GM19099 (cell line): ENCODE measurements at regions not wholly inside any gene's neighbourhood (a gene's known extent, or its start where the extent isn't known, plus 50 kb on each side); places are given as distances from the start of the nearest gene placed in this dataset.

Source experiments
- POLR2A ChIP-seq: IDR thresholded peaks from 3 replicates; pipeline ENCODE4 v1.6.1; 2011; ENCODE audit warnings: low read depth; ENCODE audit not compliant: insufficient read length; ENCODE audit errors: extremely low read depth

DNA sequence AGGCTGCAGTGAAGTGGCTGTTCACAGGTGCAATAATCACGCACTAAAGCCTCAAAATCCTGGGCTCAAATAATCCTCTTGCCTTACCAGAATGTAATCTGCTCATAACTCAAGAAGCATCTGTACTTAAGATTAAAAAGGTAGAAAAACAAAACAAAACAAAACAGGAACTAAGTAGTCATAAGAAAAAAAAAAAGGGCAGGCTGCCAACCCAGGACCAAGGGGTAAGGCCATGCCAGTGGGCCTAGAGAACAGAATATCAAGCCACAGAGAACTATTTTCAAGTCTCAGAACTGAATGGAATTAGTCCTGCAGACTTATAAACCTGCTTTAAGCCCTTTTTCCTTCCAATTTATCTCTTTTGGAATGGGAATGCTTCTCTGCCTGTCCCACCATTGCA lies 64.8 kb upstream of the TBC1D3K start:
- no peak for TF ChIP-seq POLR2A

GRCh38 chr17:37856245-37856644 lies 68.0 kb upstream of the TBC1D3K start:
- TF ChIP-seq POLR2A: no peak

DNA sequence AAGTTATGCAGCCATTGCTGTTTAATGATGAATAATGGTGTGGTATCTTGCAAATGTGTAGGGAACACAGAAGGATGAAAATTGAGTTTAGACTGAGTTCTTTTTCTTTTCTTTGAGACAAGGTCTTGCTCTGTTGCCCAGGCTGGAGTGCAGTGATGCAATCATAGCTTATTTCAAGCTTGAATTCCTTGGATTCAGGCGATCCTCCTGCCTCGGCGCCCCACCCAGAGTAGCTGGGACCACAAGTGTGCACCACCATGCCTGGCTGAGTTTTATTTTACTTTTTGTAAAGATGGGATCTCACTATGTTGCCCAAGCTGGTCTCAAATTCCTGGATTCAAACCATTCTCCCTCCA lies 74.6 kb upstream of the TBC1D3K start:
- no peak for TF ChIP-seq POLR2A

GRCh38 chr17:37848690-37849616 lies 75.3 kb upstream of the TBC1D3K start:
- TF ChIP-seq POLR2A: no peak

DNA sequence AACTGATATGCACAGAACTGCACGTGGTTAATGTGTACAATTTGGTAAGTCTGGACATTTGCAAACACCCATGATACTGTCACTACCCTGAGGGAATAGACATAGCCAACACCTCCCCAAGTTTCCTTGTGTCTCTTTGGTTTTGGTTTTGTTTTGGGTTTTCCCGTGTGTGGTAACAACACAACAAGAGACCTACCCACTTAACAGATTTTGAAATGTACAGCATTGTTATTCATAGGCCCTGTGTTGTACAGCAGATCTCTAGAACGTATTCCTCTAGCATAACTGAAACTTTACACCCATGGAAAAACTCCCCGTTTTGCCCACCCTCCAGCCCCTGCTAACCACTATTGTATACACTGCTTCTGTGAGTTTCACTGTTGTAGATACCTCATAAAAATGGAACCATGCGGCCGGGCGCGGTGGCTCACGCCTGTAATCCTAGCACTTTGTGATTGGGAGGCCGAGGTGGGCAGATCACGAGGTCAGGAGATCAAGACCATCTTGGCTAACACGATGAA lies 76.3 kb upstream of the TBC1D3K start:
- TF ChIP-seq POLR2A: no peak

DNA sequence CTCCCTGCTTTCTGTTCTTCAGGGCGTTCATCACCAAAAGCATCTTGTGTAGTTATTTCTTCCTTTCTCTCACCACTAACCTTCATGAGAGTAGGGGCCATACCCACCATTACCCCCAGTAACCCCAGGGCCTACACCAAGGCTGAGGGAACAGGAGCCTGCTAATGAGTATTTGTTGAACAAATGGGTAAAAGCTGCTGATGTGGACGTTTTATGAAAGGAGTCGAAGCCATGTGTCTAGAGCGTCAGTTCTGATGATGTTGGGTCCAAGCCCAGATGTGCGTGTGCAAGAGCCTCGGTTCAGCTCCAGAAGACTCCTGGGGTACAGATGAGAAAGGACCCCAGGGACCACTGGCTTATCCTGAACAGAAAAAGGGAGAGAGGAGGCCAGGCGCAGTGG lies 77.1 kb upstream of the TBC1D3K start:
- TF ChIP-seq POLR2A: no peak

DNA sequence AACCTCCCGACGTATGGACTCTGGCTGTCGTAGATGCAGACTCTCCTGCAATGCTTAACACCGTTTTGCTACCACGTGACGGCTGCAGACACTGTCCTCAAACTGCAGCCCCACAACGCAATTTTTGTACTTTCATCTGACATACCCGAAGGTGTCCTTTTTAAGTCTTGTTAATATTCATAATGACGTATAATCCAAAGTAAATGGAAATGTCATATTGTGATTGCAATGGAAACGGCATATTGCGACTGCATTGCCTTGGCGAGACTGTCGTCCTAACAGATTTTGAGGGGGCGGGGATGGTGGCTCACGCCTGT lies 79.3 kb upstream of the TBC1D3K start:
- TF ChIP-seq POLR2A: no peak

DNA sequence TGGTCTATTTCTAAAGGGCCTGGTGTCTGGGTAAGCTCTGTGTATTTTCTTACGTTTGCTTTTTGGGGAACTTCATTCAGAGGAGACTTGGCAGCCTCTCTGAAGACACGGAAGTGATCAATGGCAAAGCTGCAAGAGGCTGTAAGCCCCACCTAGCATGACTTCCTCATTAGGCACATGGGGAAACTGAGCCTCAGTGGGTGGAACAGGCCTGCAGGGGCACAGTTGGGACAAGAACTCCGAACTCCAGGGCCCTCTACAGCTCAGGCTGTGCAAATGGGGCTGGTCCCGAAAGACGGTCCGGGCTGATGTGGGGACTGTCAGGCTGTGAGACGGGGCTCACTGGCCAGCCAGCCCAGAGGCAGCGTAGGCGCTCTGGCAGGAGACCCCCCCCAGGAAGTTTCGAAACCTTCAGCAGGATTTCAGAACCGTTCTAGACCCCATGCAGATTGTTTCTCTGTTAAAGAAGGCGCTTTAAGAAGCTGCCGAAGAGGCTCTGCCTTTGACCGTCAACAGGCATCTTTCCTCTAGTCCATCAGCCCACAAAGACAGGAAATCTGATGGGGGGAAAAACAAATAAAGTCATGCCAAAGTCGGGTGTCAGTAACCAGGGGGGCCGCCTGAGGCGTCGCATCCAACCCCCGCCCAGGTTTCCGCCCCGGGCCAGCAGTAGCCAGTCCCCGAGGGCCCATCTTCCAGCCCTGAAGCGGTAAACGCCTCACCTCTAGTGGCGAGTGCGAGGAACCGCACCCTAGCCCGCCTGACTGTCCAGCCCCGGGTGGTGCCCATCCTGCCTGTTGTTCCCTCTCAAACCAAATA lies 79.8 kb upstream of the TBC1D3K start:
- TF ChIP-seq POLR2A: no peak

GRCh38 chr17:37842401-37842800 lies 81.8 kb upstream of the TBC1D3K start:
- no peak for TF ChIP-seq POLR2A

GRCh38 chr17:37841232-37841631 lies 83.0 kb upstream of the TBC1D3K start:
- TF ChIP-seq POLR2A: no peak

DNA sequence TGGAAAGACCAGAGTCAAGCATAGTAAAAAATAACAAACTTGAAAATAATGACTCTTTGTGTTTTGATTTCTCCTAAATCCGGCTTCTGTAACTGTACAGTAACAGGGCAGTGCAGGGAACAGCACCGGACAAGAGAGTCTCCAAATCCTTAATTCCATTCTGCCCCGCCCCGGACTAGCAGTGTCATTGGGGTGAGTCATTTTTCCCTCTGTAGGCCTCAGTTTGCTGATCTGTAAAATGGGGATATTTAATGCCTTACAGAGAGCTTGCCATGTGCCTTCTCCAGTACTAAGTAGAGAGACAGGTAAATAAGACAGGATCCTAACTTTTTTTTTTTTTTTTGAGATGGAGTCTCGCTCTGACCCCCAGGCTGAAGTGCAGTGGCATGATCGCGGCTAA lies 83.6 kb upstream of the TBC1D3K start:
- no peak for TF ChIP-seq POLR2A

DNA sequence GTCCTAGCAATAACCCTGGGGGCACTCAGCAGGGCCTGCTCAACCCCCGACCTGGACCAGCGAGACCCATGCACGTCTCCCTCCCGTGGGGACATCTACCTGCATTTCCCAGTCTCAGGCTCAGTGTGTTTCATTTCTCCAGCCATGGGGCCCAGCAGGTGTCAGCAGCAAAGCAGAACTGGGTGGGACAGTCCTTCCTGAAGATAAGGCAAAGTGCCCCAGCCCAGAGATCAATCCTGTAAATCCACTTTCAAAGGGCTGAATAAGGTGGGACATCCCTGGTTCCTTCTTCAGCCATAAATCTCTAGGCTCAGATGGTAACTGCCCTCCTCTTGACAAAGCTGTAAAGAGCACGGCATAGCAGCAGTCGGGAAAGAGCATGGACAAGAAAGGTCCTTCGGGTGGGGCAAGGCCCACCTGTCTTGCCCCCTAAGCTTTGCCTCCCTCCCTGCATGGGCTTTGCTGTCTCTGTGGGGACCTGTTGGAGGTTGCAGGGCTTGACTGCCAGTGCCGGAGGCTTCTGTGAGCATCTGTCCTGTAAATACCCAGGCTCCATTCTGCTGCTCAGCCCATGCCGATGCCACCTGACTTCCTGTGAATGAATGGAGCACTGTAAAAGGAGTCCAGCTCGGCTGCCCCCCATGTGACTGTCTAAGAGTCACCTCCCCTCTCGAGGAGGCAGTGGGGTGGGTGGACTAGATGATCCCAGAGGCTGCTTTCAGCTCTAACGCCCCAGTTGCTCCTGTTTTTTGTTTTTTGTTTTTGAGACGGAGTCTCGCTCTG lies 84.8 kb upstream of the TBC1D3K start:
- TF ChIP-seq POLR2A: no peak

DNA sequence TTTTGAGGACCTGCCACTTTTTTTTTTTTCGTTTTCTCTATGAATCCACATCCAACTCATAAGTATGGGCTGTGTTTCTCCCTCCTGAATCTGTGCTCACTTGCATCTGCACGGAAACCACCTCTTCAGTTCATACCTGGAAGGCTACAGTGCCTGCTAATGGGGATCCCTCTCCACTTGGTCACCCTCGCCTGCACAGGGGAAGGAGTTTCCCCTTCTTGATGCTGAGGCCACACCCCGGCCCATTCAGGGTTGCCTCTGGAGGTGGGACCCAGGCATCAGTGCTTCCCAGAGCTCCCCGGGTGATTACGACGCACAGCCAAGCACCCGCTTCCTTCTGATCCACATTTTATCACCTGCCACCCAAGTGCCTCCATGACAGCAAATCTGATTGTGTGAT lies 85.9 kb upstream of the TBC1D3K start:
- TF ChIP-seq POLR2A: no peak

DNA sequence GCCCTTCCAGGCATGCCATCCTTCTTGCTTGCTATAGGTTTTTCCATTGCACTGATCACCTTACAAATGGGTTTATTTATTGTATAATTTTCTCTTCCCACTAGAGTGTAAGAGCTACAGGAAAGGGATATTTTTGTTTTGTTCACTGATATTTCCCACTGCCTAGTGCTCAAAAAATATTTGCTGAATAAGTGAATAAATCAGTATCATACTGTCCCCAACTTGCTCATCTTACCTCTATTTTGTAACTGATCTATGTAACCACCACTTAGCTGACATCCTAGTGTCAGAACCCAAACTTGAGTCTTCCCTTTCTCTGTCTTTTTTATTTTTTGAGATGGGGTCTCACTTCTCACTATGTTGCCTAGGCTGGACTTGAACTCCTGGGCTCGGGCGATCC lies 87.6 kb upstream of the TBC1D3K start:
- TF ChIP-seq POLR2A: no peak

DNA sequence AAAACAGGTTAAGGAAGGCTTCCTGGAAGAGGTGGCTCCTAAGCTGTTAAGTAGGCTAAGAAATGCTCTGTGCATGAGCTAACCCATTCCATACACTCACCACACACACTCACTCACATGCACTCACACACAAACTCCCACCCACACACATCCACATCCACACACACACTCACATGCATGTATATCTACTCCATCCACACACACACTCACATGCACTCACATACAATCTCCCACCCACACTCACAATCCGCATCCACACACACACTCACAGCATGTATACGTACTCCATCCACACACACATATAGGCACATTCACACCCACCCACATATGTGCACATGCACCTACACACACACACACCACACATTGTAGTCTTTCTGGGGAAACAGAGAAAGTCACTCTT lies 89.3 kb upstream of the HNF1B start:
- no peak for TF ChIP-seq POLR2A
